ENCODE measurements at regions not wholly inside any gene's neighbourhood (a gene's known extent, or its start where the extent isn't known, plus 50 kb on each side); places are given as distances from the start of the nearest gene placed in this dataset.

DNA sequence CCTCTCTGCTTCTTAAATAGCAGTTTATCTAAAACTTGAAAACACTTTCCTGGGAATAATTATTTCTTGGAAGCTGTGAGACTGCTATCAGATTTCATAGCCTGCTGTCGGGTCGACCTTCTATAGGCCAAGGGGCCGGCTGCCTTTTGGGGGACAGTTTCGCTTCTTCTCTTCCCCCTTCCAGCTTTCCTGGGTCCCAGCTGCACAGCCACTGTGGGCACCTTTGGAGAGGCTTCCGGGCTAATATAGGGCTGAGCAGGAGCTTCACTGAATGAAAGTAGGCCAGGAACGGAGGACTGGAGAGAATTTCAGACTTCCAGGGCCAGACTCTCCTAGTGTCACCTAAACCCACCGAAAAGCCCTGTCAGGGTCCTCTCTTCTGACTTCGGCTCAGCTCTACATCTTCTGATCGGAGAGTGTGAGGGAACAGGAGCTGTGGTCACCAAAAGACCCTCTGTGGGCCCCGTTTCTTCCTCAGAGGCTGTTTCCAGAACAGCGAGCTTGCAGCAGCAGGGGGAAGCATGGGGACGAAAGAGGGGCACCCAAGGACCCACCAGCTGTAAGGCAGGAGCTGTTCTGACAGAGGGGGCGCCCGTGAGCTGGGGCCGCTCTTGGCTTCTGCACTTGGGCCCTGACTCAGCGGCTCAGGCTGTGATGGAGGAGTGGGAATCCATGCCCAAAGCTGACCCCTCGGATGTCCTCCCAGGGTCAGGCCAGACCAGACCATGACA, 620.6 kb downstream of the BCOR start:
- H3K9ac ChIP-seq (ENCODE audit: low read length) = no peak overlapping the region
- no peak overlapping the region for H3K4me3 ChIP-seq (ENCODE audit: low read length)
- no peak overlapping the region for H3K27ac ChIP-seq (ENCODE audit: low read length)
- no peaks in the 10 kb centered on the region for H3K27me3 ChIP-seq (ENCODE audit: insufficient read depth, low read depth, low read length)
- no peaks in the 10 kb centered on the region for H3K79me2 ChIP-seq (replicated peaks; ENCODE audit: insufficient read depth, low read length)
- no peaks in the 10 kb centered on the region for H3K36me3 ChIP-seq (ENCODE audit: insufficient read depth, low read length)
- H3K9me3 ChIP-seq (ENCODE audit: low read length) = no peaks in the 10 kb centered on the region
- H3K4me2 ChIP-seq (ENCODE audit: low read length) = no peak overlapping the region
- no peaks in the 10 kb centered on the region for H4K20me1 ChIP-seq (ENCODE audit: insufficient read depth)
- no peaks in the 10 kb centered on the region for H3F3A ChIP-seq (ENCODE audit: insufficient read depth, low read length, poor library complexity, severe bottlenecking)
- no peaks in the 10 kb centered on the region for H3K9me2 ChIP-seq (ENCODE audit: insufficient read depth, low read length)
- no peak overlapping the region for H2AFZ ChIP-seq (ENCODE audit: low read depth, low read length)
- no peak for TF ChIP-seq POLR2AphosphoS5 (IDR thresholded peaks at IDR 0.05)

DNA sequence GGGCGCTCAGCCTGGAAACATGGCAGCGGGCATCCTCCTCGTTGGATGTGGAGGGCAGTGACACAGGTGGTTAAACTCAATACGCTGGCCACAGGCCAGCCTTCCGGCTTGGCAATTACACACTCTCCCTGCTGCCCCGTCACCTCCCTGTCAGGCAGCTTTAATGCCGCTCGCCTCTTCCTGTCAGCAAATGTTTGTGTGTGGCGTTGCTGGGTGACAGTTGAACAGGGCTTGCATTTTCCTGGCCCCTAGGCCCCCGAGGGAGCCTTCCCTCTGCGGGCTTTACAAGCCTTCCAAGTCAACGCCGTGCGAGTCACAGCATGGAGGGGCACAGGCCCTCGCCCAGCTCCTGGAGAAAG, 620.0 kb downstream of the BCOR start:
- H3K27me3 ChIP-seq (ENCODE audit: insufficient read depth, low read depth, low read length) = no peaks in the 10 kb centered on the region
- no peak overlapping the region for H3K9ac ChIP-seq (ENCODE audit: low read length)
- no peaks in the 10 kb centered on the region for H3F3A ChIP-seq (ENCODE audit: insufficient read depth, low read length, poor library complexity, severe bottlenecking)
- H3K4me2 ChIP-seq (ENCODE audit: low read length) = no peak overlapping the region
- TF ChIP-seq, protein P1, sequence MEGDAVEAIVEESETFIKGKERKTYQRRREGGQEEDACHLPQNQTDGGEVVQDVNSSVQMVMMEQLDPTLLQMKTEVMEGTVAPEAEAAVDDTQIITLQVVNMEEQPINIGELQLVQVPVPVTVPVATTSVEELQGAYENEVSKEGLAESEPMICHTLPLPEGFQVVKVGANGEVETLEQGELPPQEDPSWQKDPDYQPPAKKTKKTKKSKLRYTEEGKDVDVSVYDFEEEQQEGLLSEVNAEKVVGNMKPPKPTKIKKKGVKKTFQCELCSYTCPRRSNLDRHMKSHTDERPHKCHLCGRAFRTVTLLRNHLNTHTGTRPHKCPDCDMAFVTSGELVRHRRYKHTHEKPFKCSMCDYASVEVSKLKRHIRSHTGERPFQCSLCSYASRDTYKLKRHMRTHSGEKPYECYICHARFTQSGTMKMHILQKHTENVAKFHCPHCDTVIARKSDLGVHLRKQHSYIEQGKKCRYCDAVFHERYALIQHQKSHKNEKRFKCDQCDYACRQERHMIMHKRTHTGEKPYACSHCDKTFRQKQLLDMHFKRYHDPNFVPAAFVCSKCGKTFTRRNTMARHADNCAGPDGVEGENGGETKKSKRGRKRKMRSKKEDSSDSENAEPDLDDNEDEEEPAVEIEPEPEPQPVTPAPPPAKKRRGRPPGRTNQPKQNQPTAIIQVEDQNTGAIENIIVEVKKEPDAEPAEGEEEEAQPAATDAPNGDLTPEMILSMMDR (IDR thresholded peaks at IDR 0.05; ENCODE audit: poor library complexity, severe bottlenecking) = no peak
- TF ChIP-seq POLR2AphosphoS5 (IDR thresholded peaks at IDR 0.05) (no peak), RAD21 (conservative IDR thresholded peaks at IDR 0.05) (no peak), EZH2 (IDR thresholded peaks at IDR 0.05; ENCODE audit: borderline replicate concordance, insufficient read depth, low read length, poor library complexity, severe bottlenecking) (no peak), MXI1 (conservative IDR thresholded peaks at IDR 0.05; ENCODE audit: poor library complexity, severe bottlenecking) (no peak), TAF1 (IDR thresholded peaks at IDR 0.05; ENCODE audit: low read depth) (no peak), EP300 (conservative IDR thresholded peaks at IDR 0.05; ENCODE audit: poor library complexity, severe bottlenecking) (no peak), SMC3 (conservative IDR thresholded peaks at IDR 0.05; ENCODE audit: poor library complexity) (no peak)
- TF ChIP-seq, protein P2, sequence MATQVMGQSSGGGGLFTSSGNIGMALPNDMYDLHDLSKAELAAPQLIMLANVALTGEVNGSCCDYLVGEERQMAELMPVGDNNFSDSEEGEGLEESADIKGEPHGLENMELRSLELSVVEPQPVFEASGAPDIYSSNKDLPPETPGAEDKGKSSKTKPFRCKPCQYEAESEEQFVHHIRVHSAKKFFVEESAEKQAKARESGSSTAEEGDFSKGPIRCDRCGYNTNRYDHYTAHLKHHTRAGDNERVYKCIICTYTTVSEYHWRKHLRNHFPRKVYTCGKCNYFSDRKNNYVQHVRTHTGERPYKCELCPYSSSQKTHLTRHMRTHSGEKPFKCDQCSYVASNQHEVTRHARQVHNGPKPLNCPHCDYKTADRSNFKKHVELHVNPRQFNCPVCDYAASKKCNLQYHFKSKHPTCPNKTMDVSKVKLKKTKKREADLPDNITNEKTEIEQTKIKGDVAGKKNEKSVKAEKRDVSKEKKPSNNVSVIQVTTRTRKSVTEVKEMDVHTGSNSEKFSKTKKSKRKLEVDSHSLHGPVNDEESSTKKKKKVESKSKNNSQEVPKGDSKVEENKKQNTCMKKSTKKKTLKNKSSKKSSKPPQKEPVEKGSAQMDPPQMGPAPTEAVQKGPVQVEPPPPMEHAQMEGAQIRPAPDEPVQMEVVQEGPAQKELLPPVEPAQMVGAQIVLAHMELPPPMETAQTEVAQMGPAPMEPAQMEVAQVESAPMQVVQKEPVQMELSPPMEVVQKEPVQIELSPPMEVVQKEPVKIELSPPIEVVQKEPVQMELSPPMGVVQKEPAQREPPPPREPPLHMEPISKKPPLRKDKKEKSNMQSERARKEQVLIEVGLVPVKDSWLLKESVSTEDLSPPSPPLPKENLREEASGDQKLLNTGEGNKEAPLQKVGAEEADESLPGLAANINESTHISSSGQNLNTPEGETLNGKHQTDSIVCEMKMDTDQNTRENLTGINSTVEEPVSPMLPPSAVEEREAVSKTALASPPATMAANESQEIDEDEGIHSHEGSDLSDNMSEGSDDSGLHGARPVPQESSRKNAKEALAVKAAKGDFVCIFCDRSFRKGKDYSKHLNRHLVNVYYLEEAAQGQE (IDR thresholded peaks at IDR 0.05; ENCODE audit: borderline replicate concordance) = no peak
- H3K9me3 ChIP-seq (ENCODE audit: low read length) = no peaks in the 10 kb centered on the region
- H3K27ac ChIP-seq (ENCODE audit: low read length) = no peak overlapping the region
- no peaks in the 10 kb centered on the region for H4K20me1 ChIP-seq (ENCODE audit: insufficient read depth)
- no peaks in the 10 kb centered on the region for H3K36me3 ChIP-seq (ENCODE audit: insufficient read depth, low read length)
- no peak overlapping the region for H3K4me3 ChIP-seq (ENCODE audit: low read length)
- H3K79me2 ChIP-seq (replicated peaks; ENCODE audit: insufficient read depth, low read length) = no peaks in the 10 kb centered on the region
- no peak overlapping the region for H2AFZ ChIP-seq (ENCODE audit: low read depth, low read length)
- H3K9me2 ChIP-seq (ENCODE audit: insufficient read depth, low read length) = no peaks in the 10 kb centered on the region
